GM23338 (cell line): ENCODE measurements at regions not wholly inside any gene's neighbourhood (a gene's known extent, or its start where the extent isn't known, plus 50 kb on each side); places are given as distances from the start of the nearest gene placed in this dataset.

Source experiments
- ATAC-seq: fragments of 200-7000 bp; cut with Tn5 transposase; 3 replicates; pipeline ENCODE4 v1.9.1; 2020
- DNase-seq: peaks from one replicate; pipeline ENCODE4 v3.0.0-alpha.2; 2015; ENCODE audit warnings: low spot score
- H2AFZ ChIP-seq: fragments of 200-600 bp; sonication (generic); 2 replicates; pipeline ENCODE4 v1.8.0; 2016; ENCODE audit warnings: antibody characterized with exemption, mild to moderate bottlenecking, moderate library complexity
- H3F3A ChIP-seq: fragments of 200-600 bp; sonication (generic); replicated peaks from 2 replicates; pipeline ENCODE4 v1.8.0; 2017; ENCODE audit warnings: antibody characterized with exemption, mixed run types, low read depth
- H3K27ac ChIP-seq: fragments of 200-600 bp; sonication (generic); 2 replicates; pipeline ENCODE4 v1.6.1; 2016; ENCODE audit warnings: low read depth
- H3K27me3 ChIP-seq: fragments of 200-600 bp; sonication (generic); 2 replicates; pipeline ENCODE4 v1.8.0; 2016; ENCODE audit warnings: mild to moderate bottlenecking, mixed run types, moderate library complexity; ENCODE audit not compliant: insufficient read depth
- H3K36me3 ChIP-seq: fragments of 200-600 bp; sonication (generic); 2 replicates; pipeline ENCODE4 v1.8.0; 2016; ENCODE audit warnings: mild to moderate bottlenecking; ENCODE audit not compliant: insufficient read depth
- H3K4me1 ChIP-seq: fragments of 200-600 bp; sonication (generic); 2 replicates; pipeline ENCODE4 v1.8.0; 2016; ENCODE audit warnings: mild to moderate bottlenecking, moderate library complexity; ENCODE audit not compliant: insufficient read depth
- H3K4me2 ChIP-seq: fragments of 200-600 bp; sonication (generic); 2 replicates; pipeline ENCODE4 v1.7.1; 2017; ENCODE audit warnings: mixed run types
- H3K4me3 ChIP-seq: fragments of 200-600 bp; sonication (generic); 2 replicates; pipeline ENCODE4 v1.6.1; 2016; ENCODE audit warnings: mixed run types
- H3K79me2 ChIP-seq: fragments of 200-600 bp; sonication (generic); replicated peaks from 2 replicates; pipeline ENCODE4 v1.8.0; 2017; ENCODE audit warnings: mild to moderate bottlenecking; ENCODE audit not compliant: insufficient read depth
- H3K9me2 ChIP-seq: fragments of 200-600 bp; sonication (generic); 2 replicates; pipeline ENCODE4 v1.8.0; 2017; ENCODE audit not compliant: insufficient read depth
- H4K20me1 ChIP-seq: fragments of 200-600 bp; sonication (generic); replicated peaks from 2 replicates; pipeline ENCODE4 v1.8.0; 2017; ENCODE audit warnings: mild to moderate bottlenecking; ENCODE audit not compliant: insufficient read depth
- H3K27ac Mint-ChIP-seq: 2 replicates; pipeline ENCODE4 v1.8.0; 2020; ENCODE audit warnings: inconsistent platforms, mild to moderate bottlenecking, moderate library complexity, mixed read lengths
- H3K27me3 Mint-ChIP-seq: 3 replicates; pipeline ENCODE4 v1.8.0; 2022; ENCODE audit warnings: low read depth, mild to moderate bottlenecking, moderate library complexity, mixed read lengths, inconsistent platforms; ENCODE audit not compliant: insufficient read depth, poor library complexity
- H3K36me3 Mint-ChIP-seq: 3 replicates; pipeline ENCODE4 v1.8.0; 2021; ENCODE audit warnings: low read depth, mild to moderate bottlenecking, inconsistent platforms, moderate library complexity, mixed read lengths
- H3K4me1 Mint-ChIP-seq: 3 replicates; pipeline ENCODE4 v1.8.0; 2020; ENCODE audit warnings: mild to moderate bottlenecking, inconsistent platforms, mixed read lengths
- H3K4me3 Mint-ChIP-seq: 3 replicates; pipeline ENCODE4 v1.8.0; 2021; ENCODE audit warnings: moderate library complexity, mild to moderate bottlenecking, inconsistent platforms, mixed read lengths
- H3K9me3 Mint-ChIP-seq: 3 replicates; pipeline ENCODE4 v1.8.0; 2020; ENCODE audit warnings: moderate library complexity, mild to moderate bottlenecking, inconsistent platforms, mixed read lengths
- ETS1 ChIP-seq: IDR thresholded peaks from 2 replicates; pipeline ENCODE4 v1.6.1; 2016; ENCODE audit warnings: antibody characterized with exemption
- EZH2 ChIP-seq: fragments of 200-600 bp; sonication (generic); IDR thresholded peaks from one replicate; pipeline ENCODE4 v1.8.0; 2017; ENCODE audit warnings: antibody characterized with exemption, mild to moderate bottlenecking, low read depth; ENCODE audit not compliant: unreplicated experiment
- JUNB ChIP-seq: IDR thresholded peaks from one replicate; pipeline ENCODE4 v1.6.1; 2016; ENCODE audit warnings: antibody characterized with exemption; ENCODE audit not compliant: unreplicated experiment
- POLR2AphosphoS5 ChIP-seq: IDR thresholded peaks from 2 replicates; pipeline ENCODE4 v1.6.1; 2016; ENCODE audit warnings: antibody characterized with exemption, low read depth
- REST ChIP-seq: IDR thresholded peaks from one replicate; pipeline ENCODE4 v1.6.1; 2018; ENCODE audit warnings: antibody characterized with exemption; ENCODE audit not compliant: unreplicated experiment
- ZNF114 ChIP-seq: fragments of 250-450 bp; sonication (Bioruptor Pico); IDR thresholded peaks from 2 replicates; pipeline ENCODE4 v1.5.0; 2020; ENCODE audit warnings: mild to moderate bottlenecking, moderate library complexity
- ZNF462 ChIP-seq: fragments of 250-450 bp; sonication (Bioruptor Pico); IDR thresholded peaks from 2 replicates; pipeline ENCODE4 v1.5.0; 2020; ENCODE audit warnings: mild to moderate bottlenecking, moderate library complexity

GRCh38 chrX:146906166-146906565 lies 91.6 kb upstream of the CXorf51A start (continued):
- TF ChIP-seq REST (no peak), POLR2AphosphoS5 (no peak), JUNB (no peak)

- H3K36me3 Mint-ChIP-seq = peaks cover 6% of the 10 kb centered on the region; the same call in 2 of the 3 replicates
- DNase-seq = no peak
- H3K9me3 Mint-ChIP-seq = peaks cover 86% of the 10 kb centered on the region
- H2AFZ ChIP-seq = no peak overlapping the region
- H3K27ac Mint-ChIP-seq = no peak overlapping the region
- no peak for ATAC-seq
- H3K4me1 ChIP-seq = no peaks in the 10 kb centered on the region
- H3K9me2 ChIP-seq = no peaks in the 10 kb centered on the region
- no peak overlapping the region for H3K4me3 ChIP-seq
- TF ChIP-seq ZNF462 (CRISPR knock-in tag) (no peak), JUNB (no peak), ZNF114 (CRISPR knock-in tag) (no peak), EZH2 (no peak), ETS1 (no peak)
- H3K27me3 Mint-ChIP-seq = no peaks in the 10 kb centered on the region
- no peak overlapping the region for H3K4me2 ChIP-seq
- no peak overlapping the region for H3K27ac ChIP-seq
- H3K79me2 ChIP-seq = no peaks in the 10 kb centered on the region
- no peaks in the 10 kb centered on the region for H3K4me1 Mint-ChIP-seq
- H3K4me3 Mint-ChIP-seq = no peak overlapping the region
- H4K20me1 ChIP-seq = no peaks in the 10 kb centered on the region
- no peaks in the 10 kb centered on the region for H3K36me3 ChIP-seq
- H3F3A ChIP-seq = no peaks in the 10 kb centered on the region
- H3K27me3 ChIP-seq = no peaks in the 10 kb centered on the region
Measured at GRCh38 chrX:146887020-146887419, 72.5 kb upstream of the CXorf51A start.
